Sigmoid colon (tissue), 6 donors: ENCODE measurements at regions not wholly inside any gene's neighbourhood (a gene's known extent, or its start where the extent isn't known, plus 50 kb on each side); places are given as distances from the start of the nearest gene placed in this dataset.

Source experiments
- DNase-seq: peaks from one replicate; pipeline ENCODE4 v3.0.0-alpha.2; 2019
- H3K27ac ChIP-seq, 4 donors: fragments of 200-600 bp; sonication (generic); one replicate each; pipeline ENCODE4 v1.5.1; 2016 to 2019; ENCODE audit warnings: mild to moderate bottlenecking in 1 of 4
- H3K27me3 ChIP-seq, 3 donors: fragments of 200-600 bp; sonication (generic); one replicate each; pipeline ENCODE4 v1.5.1; 2019; ENCODE audit warnings: mild to moderate bottlenecking in 1 of 3
- H3K36me3 ChIP-seq, 4 donors: fragments of 200-600 bp; sonication (generic); one replicate each; pipeline ENCODE4 v1.5.1; 2016 to 2019
- H3K4me1 ChIP-seq, 4 donors: fragments of 200-600 bp; sonication (generic); one replicate each; pipeline ENCODE4 v1.5.1; 2017 to 2019
- H3K4me3 ChIP-seq, 4 donors: fragments of 200-600 bp; sonication (generic); one replicate each; pipeline ENCODE4 v1.5.1; 2017 to 2019; ENCODE audit warnings: mild to moderate bottlenecking in 2 of 4, moderate library complexity in 1 of 4
- H3K9me3 ChIP-seq, 4 donors: fragments of 200-600 bp in 3 of 4; sonication (generic) in 3 of 4; one replicate each; pipeline versions ENCODE4 v1.5.1 to v1.6.1; 2013 to 2019
- EP300 ChIP-seq, 4 donors: sonication (generic); formaldehyde crosslinking; IDR thresholded peaks; one replicate each; pipeline ENCODE4 v1.6.1; 2017; ENCODE audit warnings: antibody characterized with exemption in 4 of 4
- POLR2A ChIP-seq, 2 donors: fragments of 450-650 bp; IDR thresholded peaks; one replicate each; pipeline ENCODE4 v1.6.1; 2016; ENCODE audit warnings: antibody characterized with exemption in 2 of 2, mild to moderate bottlenecking in 2 of 2, moderate library complexity in 2 of 2
- POLR2AphosphoS5 ChIP-seq, 4 donors: sonication (generic); formaldehyde crosslinking; IDR thresholded peaks; one replicate each; pipeline ENCODE4 v1.6.1; 2017; ENCODE audit warnings: antibody characterized with exemption in 4 of 4
- WGBS, 2 donors: extraction: QIAGEN DNeasy Blood & Tissue Kit; methylation state at CpG; one replicate each; pipeline ENCODE4 v1.1.7; 2013; 5-methylcytosine and 5-hydroxymethylcytosine counted together
- intact Hi-C: fragments of 100-400 bp; cut with DNase I; formaldehyde crosslinking; loops from one replicate; pipeline ENCODE4 v1.15.1; 2023
- TF ChIP-seq, protein P1 (sequence below), 4 experiments: fragments of 450-650 bp in 3 of 4; fragments of 200-600 bp in 1 of 4; IDR thresholded peaks; one replicate each; pipeline ENCODE4 v1.5.1; 2016 to 2019; ENCODE audit warnings: antibody characterized with exemption in 4 of 4, mild to moderate bottlenecking in 3 of 4, moderate library complexity in 2 of 4
- donor health status: healthy with polysubstance abuse.
- donor health status: healthy.

DNA sequence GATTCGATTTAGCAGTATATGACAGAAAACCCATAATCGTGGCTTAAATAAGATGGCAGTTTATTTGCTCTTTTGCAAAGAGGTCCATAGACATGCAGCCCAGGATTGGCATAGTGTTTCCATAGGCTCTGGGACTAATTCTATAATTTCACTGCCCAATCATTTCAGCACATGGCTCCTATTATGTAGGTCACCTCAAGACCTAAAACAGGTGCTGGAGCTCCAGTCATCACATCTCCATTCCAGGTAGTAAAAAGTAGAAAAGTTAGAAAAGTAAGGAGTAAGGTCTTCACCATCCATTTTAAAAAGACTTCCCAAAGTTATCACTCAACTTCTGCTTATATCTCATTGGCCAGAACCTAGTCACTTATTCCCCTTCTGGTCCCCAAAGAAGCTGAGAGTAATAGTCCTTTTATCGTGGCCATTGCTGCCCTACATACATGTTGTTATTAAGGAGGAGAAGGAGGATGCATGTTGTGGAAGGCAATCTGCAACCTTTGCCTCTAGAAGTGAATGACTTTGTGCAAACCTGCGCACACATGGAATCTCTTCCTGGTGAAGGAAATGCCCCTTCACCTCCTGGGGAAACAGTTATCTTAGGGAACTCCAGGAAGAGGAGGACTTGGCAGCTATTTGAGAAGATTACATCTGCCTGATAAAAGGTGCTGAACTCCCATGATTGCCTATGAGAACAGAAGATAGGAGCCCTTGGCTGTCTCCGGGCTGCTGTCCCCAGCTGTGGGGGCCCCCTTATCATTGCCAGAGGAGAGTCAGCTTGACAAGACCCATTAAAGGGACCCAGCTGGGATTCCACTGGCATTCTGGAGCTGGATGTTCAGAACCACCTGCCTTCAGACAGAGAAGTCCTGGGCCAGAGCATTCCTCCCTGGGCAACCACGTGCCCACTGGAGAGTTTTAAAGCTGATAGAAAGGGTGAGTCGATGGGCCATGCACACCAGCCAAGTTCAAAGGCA lies 330.6 kb upstream of the ZMIZ1 start:
- intact Hi-C loops, result no loop called here
- 81 to 91% methylated on average over 7 of the region's 7 CpGs for WGBS, 2 donors
- H3K27me3 ChIP-seq, result no peaks in the 10 kb centered on the region
- H3K9me3 ChIP-seq, result no peaks in the 10 kb centered on the region
- no peak overlapping the region for H3K27ac ChIP-seq
- no peak for DNase-seq
- H3K36me3 ChIP-seq, result no peaks in the 10 kb centered on the region
- no peak overlapping the region for H3K4me3 ChIP-seq
- peaks cover 0 to 23% (median 15%) of the 10 kb centered on the region in 4 donors for H3K4me1 ChIP-seq
- TF ChIP-seq POLR2A (IDR thresholded peaks at IDR 0.05), result no peak
- TF ChIP-seq POLR2AphosphoS5 (IDR thresholded peaks at IDR 0.05), result no peak
- TF ChIP-seq, protein P1, sequence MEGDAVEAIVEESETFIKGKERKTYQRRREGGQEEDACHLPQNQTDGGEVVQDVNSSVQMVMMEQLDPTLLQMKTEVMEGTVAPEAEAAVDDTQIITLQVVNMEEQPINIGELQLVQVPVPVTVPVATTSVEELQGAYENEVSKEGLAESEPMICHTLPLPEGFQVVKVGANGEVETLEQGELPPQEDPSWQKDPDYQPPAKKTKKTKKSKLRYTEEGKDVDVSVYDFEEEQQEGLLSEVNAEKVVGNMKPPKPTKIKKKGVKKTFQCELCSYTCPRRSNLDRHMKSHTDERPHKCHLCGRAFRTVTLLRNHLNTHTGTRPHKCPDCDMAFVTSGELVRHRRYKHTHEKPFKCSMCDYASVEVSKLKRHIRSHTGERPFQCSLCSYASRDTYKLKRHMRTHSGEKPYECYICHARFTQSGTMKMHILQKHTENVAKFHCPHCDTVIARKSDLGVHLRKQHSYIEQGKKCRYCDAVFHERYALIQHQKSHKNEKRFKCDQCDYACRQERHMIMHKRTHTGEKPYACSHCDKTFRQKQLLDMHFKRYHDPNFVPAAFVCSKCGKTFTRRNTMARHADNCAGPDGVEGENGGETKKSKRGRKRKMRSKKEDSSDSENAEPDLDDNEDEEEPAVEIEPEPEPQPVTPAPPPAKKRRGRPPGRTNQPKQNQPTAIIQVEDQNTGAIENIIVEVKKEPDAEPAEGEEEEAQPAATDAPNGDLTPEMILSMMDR (IDR thresholded peaks at IDR 0.05), result no peak
- TF ChIP-seq EP300 (IDR thresholded peaks at IDR 0.05), result no peak

DNA sequence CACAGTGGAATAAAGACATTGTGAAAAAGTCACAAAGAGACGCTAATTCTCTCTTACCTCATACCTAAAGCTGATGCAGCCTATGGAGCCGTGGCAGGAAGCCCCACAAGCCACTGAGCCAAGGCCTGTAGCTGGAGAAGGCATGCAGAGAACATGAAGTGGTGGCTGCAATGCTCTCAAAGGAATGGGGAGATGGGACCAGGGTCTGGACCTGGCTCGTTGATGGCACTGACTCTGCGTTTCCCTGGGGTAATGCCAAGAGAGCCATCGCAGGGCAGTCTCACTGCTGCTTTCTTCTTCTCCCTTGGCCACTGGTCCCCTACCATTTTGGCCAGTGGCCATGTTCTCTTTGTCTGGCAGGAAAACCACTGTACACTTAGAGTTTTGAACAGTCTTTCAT lies 329.9 kb upstream of the ZMIZ1 start:
- Histone ChIP-seq H3K4me1 (peaks cover 0 to 30% (median 19%) of the 10 kb centered on the region in 4 donors), H3K27ac (no peak overlapping the region), H3K27me3 (no peaks in the 10 kb centered on the region), H3K36me3 (no peaks in the 10 kb centered on the region), H3K4me3 (no peak overlapping the region), H3K9me3 (no peaks in the 10 kb centered on the region)
- no peak for DNase-seq
- WGBS, 2 donors, result 92 to 94% methylated on average over 5 of the region's 5 CpGs
- TF ChIP-seq POLR2A (IDR thresholded peaks at IDR 0.05) (no peak), POLR2AphosphoS5 (IDR thresholded peaks at IDR 0.05) (no peak), EP300 (IDR thresholded peaks at IDR 0.05) (no peak)
- TF ChIP-seq, protein P1 (IDR thresholded peaks at IDR 0.05), result no peak
- intact Hi-C loops, result no loop called here

DNA sequence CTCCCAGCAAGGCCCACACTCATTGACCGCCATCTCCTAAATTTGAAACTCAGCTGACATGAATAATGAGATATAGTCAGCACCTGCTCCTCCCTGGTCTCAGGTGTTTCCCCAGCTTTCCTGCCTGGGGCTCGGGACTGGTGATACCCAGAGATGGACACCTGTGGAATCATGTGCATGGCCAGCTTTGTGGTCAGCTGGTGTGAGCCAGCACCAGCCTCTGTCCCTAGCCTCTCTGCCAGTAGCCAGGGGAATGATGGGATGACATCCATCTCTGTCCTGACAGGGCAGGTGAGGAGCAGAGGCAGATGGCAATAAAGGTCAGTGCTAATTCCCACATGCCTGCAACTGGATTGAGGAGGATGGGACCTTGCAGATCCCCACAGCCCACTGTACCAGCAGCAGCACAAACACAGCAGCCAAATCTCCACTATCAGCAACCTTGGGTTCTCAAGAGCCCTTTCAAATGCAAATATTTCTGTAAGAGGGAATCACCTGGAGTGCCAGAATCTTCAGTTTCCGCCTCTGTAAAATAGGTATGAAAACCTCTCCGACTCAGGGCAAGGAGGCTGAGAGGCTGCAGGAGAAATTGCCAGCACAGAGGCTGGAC lies 329.2 kb upstream of the ZMIZ1 start:
- Histone ChIP-seq H3K9me3 (no peaks in the 10 kb centered on the region), H3K36me3 (no peaks in the 10 kb centered on the region), H3K27ac (no peak overlapping the region), H3K27me3 (no peaks in the 10 kb centered on the region), H3K4me3 (no peak overlapping the region), H3K4me1 (peaks cover 0 to 37% (median 20%) of the 10 kb centered on the region in 4 donors)
- WGBS, 2 donors, result 88 to 92% methylated on average over 4 of the region's 4 CpGs
- TF ChIP-seq EP300 (IDR thresholded peaks at IDR 0.05) (no peak), POLR2AphosphoS5 (IDR thresholded peaks at IDR 0.05) (no peak)
- intact Hi-C loops, result no loop called here
- no peak for DNase-seq

DNA sequence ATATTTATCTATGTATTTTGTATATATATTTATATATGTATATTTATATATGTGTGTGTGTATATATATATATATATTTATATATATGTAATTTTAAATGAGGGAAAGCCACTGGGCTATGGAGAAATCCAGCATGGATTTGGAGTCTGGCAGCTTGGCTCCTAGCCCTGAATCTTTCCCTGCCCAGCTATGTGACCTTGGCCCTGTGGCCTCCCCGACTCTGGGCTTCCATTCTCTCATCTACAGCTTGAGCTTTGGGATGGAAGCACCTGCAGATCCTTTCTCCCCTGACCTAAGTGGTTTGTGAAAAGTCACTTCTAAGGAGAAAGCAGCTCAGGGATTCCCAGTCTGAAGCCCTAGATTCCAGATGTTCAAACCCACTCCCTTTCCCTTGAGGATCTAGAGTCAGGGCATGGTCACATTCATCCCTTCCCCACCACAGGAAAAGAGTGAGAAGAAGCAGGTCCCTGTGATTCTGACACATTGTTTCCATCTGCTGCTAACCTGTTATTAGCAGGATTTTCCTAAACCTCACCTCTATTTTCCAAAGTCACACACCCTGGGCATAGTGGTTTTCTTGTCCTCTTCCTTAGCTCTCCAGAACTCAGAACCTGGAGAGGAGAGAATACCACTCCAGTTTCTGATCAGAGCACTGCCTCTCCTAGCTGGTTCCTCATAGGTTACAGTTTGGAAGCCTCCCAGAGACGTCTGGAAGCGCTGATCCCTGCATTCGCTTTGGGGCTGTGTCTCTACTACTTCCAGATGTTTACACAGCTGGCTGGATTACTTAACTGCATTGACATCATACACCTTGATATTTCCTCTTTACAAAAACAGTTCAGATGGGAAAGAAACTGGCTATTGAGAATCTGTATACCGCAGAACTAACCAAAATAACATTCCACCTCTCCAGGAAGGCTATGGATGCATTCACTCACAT lies 327.5 kb upstream of the ZMIZ1 start:
- intact Hi-C loops, result no loop called here
- 15 to 50% methylated on average over 5 of the region's 5 CpGs for WGBS, 2 donors
- no peak for DNase-seq
- TF ChIP-seq EP300 (IDR thresholded peaks at IDR 0.05) (no peak), POLR2A (IDR thresholded peaks at IDR 0.05) (no peak), POLR2AphosphoS5 (IDR thresholded peaks at IDR 0.05) (no peak)
- TF ChIP-seq, protein P1 (IDR thresholded peaks at IDR 0.05), result no peak
- Histone ChIP-seq H3K9me3 (no peaks in the 10 kb centered on the region), H3K27ac (peak overlapping the region in 1 of 4 donors; percentile 40), H3K4me3 (no peak overlapping the region), H3K27me3 (no peaks in the 10 kb centered on the region), H3K4me1 (peaks cover 0 to 43% (median 27%) of the 10 kb centered on the region in 4 donors), H3K36me3 (no peaks in the 10 kb centered on the region)
